ENCODE measurements at regions not wholly inside any gene's neighbourhood (a gene's known extent, or its start where the extent isn't known, plus 50 kb on each side); places are given as distances from the start of the nearest gene placed in this dataset.

DNA sequence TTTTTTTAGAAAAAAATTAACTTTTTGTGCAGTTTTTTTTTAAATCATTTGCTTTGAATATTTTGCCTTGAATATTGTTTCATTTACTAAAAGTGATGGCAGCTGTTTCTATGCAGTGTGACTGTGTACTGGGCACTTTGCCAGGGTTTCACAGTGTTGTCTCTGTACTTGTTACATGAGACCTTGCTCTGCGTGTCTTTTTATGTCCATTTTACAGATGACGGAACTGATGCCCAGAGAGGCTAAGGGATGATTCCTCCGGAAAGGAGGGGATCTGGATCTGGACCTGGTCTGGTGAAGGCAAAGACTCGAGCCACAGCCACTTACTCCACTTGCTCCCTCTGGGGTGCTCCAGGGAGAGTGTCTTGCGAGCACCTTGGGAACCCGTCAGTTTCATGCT is 124.8 kb upstream of the PTCH1 start:
- TF ChIP-seq EZH2phosphoT487 (conservative IDR thresholded peaks at IDR 0.05; ENCODE audit: low read length) (no peak), CTCF (IDR thresholded peaks at IDR 0.05; ENCODE audit: insufficient read depth, low read length, poor library complexity, severe bottlenecking) (no peak)

Measured in SU-DHL-6 (cell line).